Myocyte (in vitro differentiated cells): ENCODE measurements at regions not wholly inside any gene's neighbourhood (a gene's known extent, or its start where the extent isn't known, plus 50 kb on each side); places are given as distances from the start of the nearest gene placed in this dataset.

Source experiments
- DNase-seq: peaks from one replicate; pipeline ENCODE4 v3.0.0-alpha.2; 2012; ENCODE audit warnings: low read depth

DNA sequence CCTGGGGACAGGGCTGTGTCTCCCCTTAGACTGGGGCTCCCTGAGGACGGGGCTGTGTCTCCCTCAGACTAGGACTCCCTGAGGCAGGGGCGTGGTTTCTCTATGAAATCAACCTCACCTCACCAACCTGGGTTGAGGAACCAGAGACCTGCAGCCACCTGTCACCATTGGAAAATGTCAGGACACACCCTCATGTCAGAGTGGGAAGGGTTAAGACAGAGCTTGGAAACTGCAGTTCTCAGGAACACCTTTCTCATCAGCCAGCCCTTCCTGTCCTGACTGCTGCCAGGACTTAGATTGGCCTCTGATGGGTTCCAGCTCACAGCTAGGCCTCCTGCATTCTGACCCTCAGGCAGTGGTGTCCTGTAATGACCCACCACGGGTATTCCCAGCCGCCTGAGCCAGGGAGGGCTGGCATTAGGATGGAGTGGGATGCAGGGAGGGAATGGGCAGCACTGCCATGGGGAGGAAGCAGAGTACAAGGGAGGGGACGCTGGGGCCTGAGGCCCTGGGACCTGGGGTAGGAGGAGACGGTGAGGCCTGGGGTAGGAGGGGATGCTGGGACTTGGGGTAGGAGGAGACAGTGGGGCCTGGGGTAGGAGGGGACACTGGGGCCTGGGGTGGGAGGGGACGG is 76.3 kb downstream of the MRPL14 start:
- DNase-seq, result peak; percentile 37

DNA sequence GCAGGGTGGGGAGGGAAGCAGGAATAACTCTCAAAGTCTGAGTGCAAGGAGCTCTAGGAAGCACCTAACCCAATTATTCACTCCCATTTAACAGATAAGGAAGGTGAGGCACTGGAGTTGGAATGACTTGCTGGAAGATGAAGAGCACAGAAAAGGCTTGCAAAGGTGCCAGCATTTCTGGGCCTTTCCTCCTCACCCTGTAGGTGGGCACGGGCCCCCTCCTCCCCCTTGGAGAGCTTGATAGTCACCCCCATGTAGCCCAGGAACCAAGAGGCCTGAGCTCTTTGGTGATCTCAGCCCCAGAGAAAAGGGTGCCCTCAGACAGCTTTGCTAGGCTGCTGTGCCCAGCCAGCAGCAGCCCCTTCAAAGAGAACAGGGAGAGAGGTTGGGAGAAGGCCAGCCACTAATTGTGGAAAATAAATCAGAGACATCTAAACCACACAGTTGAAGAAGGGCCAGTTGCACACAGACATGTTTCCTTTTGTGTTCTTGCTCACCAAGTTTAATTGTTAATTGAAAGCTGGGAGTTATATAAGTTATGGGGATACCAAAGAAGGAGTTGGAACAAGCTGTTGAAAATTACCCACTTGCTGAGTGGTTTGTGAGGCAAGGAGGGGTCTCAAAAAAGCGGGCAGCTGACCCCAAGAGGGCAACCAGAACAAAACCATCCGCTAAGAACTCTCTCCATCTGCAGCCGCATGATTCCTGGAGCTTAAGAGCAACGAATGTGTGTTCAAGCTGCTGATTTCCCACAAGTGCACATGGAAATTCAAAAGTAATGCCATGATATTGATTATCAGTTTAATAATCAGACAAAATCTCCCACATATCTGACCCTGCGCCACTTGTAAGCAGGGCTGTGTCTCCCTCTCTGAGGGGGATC is 77.0 kb downstream of the MRPL14 start:
- peak; percentile 61 for DNase-seq

DNA sequence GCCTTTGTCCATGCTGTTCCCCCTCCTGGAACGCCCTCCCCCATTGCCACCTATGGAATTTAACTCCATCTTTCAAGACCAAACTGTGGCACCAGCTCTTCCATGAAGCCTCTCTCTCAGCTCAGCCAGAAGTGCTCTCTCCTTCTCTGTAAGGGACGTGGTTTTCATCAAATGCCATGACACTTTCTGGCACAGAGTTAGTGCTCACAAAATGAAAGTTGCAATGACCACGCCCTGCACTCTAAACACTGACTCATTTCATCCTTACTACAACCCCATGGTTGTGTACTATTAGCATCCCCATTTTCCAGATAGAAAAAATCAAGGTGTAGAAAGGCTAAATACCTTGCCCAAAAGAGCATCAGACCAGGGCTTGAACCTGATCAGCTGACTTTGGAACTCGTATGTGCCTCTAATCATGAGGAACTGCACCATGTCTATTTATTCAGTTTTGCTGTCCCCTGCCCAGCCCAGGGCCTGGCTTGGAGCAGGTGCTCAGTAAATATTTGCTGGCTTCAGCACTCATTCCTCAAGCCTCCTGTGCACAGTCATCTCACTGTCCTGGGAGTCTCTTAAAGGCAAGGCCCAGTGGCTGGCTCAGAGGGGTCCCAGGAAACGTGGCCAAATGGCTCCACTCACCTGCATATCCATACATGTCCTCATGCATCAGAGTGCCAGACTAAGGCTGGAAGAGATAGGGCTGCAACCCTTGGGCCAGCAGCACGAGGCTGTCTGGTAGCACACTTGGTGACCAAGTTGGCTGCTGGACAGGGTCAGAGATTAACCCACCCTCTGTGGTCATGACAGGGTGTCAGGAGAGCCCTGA is 77.9 kb downstream of the MRPL14 start:
- DNase-seq, result peak; percentile 62

DNA sequence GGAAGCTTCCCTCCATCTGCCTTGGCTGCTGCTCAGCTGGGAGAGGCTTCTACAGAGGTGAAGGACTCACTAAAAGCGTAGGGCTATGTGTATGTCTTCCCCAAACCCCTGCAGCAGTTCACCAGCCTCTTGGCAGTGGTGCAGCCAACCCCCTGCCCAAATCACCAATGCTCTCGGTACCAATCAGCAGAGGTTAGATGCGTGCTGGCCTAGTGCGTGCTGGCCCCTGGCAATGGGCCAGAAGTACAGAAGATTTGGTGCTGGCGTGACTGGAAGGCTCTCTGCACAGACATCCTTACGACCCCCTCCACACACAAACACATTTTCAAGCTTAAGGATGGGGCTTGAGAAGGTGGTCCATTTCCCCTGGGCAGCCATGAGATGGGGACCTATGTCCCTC is 79.0 kb downstream of the MRPL14 start:
- no peak for DNase-seq

DNA sequence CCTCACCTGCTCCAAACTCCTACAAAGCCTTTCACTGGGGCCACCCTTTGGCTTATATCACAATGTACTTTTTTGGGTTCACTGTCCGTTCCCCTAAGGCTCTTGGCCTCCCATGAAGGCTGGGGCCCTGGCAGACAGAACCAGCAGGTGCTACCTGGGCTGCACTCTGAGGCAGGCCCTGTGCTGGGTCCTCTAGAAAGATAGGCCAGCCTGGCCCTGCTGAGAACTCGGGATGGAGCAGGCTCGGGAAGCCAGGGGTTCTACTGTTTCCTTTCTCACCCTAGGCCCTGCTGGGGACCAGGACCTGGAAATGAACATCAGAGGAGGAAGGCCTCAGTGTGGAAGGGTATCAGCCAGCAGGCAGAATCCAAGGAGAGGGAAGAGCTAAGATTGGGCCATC is 79.5 kb downstream of the MRPL14 start:
- no peak for DNase-seq

DNA sequence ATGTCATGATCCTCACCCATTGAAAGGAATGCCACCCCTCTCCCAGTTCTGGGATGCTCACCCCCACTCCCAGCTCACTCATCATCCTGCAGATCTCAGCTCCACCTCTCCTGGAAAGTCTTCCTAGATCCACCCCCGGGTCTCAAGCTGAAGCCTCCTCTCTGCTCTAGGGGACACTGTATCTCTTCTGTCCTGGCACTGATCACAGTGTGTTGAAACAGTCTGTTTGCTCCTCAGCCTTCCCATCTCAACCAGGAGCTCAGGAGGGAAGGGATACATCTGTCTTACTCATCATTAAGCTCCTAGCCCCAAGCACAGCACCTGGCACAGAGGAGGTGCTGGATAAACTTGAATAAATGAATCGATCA is 80.1 kb downstream of the MRPL14 start:
- DNase-seq, result no peak

DNA sequence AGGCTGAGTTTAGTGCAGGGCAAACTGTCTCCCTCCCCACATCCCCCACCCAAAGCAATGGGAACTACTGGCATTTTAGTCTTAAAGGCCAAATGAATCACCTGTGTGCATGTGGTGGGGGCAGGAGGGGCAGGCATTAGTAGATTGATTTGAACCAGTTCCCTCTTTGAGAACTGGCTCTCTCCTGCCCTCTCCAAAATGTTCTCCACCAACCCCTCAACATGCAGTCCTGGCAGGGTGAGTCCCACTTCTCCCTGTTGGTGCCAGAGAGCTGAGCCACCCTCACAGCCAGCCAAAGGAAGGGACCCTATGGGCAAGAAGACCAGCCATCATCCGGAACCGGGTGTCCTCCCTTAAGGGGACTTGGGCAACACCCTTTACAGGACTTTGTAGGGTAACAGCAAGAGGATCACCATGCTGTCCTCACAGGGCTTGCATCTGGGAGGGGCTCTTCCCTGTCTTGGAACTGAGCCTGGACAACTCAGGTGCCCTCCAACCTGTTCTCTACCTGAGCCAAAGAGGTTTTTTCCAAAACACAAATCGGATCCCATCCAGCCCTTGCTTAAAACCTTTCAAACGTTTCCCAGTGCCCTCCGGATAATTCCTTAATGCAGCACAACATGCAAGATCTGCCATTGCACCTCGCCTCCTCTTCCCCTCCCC is 80.6 kb downstream of the MRPL14 start:
- no peak for DNase-seq

DNA sequence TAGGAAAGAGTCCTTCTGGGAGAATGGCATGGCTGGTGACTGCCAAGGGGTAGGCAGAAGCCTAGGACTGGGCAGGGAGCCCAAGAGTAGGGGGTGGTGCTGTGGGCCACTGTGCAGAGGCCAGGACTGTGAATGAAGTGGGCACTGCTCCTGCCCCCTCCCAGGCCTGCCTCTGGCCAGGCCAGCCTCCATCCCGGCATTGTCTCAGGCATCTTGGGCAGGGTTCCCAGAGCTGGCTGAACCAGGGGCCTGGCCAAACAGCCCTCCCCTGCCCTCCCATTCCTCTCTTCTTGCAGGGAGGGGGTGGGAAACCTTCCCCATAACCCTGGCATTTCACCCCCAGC is 81.6 kb downstream of the MRPL14 start:
- peak; percentile 21 for DNase-seq

DNA sequence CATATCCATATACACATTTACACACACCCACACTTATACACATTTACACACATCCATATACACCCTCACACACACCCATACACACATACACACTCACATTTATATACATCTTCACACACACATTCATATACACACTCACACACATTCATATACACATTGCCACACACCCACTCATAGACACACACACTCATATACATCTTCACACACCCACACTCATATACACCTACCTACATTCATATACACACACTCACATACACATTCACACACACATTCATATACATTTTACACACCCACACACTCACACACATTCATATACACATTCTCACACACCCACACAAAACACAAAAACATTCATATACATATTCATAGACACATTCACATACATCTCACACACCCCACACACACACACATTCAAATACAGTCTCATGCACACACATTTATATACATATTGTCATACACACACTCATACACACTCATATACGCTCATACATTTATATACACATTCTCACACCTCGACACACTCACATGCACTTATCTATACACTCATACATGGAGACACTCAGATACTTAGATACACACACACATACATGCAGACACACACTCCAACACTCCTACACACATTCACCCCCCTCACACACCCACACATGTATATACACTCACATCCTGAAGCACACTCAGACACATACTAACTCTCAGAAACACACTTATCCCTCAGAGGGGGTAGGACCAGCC is 82.1 kb downstream of the MRPL14 start:
- DNase-seq, result no peak

DNA sequence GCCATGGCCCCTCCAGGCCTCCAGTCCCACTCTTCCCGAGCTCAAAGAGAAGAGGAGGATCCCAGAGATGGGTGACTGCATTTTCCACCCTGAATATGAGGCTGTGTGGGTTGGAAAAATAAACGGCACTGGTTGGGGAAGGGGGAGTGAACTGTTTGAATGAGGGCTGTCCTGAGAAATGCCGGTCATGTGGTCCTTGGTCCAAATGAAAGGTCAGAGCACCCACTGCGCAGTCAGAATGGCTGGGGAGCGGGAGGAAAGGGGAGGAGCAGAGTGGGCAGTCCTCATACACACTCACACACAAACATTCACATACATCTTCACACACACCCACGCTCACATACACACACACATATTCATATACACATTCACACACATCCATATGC is 83.1 kb downstream of the MRPL14 start:
- peak; percentile 49 for DNase-seq

DNA sequence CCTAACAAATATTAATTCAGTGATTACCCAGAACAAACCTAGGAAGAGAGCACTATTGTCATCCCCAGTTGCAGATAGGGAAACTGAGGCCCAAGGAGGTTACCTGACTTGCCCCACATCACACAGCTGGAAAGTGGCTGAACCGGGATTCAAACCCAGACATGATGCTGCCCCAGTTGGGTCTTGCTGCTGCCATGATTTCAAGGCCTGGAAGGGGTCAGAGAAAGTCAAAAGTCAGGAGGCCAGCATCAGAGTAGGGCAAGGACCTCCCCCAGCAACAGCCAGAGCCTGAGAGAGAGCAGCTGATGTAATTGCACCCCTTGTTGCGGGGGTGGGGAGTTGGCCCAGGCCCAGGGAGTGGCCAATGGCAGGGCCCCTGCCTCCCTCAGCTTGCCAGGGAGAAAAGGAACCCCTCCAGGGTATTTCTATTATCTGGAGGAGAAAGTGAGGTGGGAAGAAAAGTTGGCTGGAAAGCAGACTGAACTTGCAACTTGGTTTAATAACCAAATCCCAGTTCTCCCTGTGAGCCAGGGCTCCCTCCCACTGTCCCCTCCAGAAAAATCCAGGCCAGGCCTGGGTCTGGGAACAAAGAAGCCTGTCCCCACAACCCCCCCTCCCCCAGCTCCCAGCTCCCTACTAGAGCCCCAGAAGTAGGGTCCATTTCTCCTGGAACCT is 83.6 kb downstream of the MRPL14 start:
- DNase-seq, result peak; percentile 75

DNA sequence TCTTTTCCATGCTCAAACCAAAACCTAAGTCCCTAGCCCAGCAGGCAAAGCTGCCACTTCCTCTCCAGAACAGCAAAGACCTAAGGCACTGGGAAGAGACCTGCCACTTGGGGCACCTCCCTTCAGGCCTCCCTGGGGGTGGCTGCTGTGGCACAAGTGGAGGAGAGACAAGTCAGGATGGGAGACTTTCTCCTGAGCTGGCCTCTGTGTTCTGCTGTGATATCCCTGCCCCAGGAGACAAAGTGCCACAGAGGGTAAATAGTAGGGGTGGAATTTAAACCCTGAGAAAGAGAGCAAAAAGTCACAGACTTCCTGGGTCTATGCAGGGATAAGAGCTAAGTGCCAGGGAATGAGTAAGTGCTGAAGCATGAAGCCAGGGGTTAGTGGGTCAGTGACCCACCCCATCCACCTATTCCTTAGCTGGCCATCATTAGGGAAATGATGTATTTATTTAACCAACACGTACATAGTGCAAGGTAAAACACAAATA is 84.2 kb downstream of the MRPL14 start:
- DNase-seq, result peak; percentile 25

DNA sequence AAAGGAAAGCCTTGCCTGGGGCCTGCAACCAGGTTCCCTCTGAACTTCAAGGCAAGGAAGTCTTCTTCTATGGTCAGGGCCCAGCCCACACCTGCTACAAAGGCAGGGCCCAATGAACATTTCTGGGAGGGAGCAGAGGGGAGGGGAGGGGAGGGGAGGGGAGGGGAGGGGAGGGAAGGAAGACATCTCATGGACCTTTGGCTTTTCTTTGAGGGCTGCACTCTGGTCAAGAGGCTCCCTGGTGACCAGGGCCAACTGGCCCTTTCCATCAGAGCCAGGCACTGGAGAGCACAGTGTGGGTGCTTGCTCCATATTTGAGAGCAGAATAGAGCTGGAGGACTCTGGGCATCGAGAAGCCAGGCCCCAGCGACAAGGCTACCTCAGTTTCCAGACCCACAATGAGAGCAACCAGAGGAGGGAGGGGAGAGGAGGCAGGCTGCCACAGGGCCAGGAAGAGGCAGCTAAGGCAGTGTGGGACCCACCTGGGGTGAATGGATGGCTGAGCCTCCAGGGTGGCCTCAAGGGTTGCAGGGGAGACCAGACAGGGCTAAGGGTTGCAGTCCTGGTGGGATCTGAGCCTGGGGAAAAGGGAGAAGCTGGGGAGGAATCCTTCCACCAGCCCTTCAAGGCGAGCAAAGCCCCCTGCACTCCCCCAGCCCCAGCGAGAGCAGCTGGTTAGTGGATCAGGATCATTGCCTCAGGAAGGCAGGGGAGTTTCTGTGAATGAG is 84.8 kb downstream of the MRPL14 start:
- DNase-seq, result no peak

DNA sequence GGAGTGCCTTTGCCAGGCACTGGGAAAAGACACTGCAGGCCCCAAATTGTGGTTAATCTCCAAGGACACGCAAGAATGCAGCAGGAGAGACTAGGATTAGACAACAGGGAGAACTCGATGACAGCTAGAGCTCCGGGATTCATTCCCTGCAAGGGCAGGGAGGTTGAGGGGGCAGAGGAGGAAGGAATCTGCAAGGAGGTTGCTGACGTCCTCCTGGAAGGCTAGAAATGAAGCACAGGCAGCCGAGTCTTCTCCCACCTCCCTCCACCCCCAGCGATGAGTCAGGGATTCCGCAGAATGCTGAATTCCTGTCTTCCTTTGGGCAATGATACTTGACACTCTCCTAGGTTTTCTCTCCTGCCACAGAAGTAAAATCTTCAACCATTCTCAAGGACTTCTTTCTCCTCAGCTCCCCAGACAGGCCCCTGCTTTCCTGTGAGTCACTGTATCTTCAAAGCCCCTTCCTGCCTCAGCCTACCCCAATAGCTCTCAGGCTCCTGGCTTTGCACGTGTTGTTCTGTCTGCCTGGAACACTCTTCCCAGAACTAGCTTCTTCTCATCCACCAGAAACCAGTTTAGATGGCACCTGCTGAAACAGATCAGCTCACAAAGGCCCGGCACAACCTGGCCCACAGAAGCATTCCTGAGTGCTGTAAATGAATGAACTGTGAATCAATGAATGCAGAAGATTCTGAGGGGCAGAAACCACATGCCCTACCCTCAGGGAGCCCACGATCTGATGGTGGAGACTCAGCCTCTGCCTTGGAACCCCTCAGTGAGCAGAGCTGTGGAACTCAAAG is 85.6 kb downstream of the MRPL14 start:
- DNase-seq, result peak; percentile 93

DNA sequence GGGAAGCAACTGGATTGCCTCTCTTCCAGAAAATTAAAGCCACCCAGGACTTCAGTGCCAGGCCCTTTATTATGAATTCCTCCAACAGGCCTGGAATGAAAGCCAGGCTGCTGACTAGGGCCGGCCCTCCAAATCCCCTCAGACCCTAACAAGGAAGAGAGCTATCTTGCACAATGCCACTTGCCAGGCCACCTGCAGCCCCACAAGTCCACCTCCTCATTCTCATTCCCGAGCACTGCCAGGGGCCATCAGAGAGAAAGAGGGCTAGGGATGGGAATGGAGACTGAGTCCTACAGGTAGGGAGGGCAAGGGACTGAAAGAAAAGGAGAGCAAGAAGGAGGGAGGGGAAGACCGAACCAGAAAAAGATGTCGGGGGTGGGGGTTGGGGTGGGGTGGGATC is 86.5 kb downstream of the MRPL14 start:
- DNase-seq, result no peak

DNA sequence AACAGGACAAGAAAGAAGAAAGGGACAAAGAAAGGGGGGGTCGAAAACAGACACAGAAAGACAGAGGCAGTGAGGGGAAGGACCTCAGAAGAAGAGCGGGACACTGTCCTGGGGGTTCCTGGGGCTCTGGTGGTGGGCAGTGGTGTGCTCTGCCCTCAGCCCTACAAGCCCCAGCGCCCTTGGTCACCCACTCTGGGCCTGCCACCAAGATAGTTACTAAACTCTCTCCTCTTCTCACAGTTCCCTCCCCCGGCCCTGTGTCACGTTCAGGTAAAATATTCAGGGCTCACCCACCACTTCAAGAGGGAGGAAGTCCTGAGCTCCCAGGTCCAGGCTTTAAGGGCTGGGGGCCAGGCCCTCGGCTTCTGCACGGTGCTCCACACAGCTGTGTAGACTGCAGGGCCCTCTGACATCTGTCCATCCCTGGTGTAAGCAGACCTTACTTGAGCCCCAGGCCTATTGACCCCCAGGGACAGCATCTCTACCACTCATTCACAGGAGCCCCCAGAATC is 87.4 kb downstream of the MRPL14 start:
- no peak for DNase-seq

DNA sequence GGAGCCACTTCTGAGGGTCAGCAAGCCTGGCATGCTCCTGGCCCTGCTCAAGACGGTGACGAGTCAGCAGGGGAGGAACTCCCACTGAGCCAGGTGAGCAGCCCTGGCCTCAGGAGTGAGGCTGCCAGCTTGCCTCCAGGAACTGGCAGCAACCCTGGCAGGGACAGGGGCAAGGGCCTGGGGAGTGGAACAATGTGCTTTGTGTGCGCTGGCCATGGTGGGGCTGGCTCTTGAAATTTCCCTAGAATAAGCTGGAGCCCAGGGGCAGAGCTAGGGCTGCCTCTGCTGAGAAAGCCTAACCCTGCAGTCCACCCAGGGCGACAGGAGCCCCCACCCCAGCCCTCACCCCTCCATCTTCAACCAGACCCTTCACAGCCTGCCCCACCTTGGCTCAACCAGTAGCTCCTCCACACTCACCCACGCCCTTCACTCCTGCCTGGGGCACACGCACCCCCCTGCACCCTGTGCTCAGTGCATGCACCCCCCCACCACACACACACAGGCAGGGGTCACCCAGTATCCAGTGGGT is 88.0 kb downstream of the MRPL14 start:
- DNase-seq, result no peak

DNA sequence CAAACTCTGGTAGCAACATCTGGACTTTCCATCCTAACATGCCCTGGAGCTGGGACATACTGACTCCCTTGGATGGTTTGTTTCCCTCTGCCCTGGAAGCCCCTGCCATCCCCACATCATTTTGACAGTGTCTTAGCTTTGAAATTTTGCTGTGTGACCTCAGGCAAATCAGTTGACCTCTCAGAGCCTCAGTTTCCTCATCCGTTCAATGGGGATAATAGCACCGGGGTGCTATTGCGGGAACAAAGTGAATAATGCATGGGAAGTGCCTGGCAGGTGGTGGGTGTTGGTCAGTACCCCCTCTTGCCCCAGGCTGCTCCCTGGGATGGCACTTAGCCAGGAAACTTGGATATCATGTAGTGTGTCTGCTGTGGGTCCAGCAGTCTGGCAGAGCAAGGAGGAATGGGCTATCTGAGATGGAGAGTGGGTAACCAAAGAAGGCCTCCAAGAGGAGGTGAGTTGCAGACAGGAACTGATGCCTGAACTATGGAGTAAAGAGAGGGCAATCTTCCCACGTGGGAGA is 88.6 kb downstream of the MRPL14 start:
- no peak for DNase-seq
